ENCODE measurements at regions not wholly inside any gene's neighbourhood (a gene's known extent, or its start where the extent isn't known, plus 50 kb on each side); places are given as distances from the start of the nearest gene placed in this dataset.

GRCh38 chr4:26264109-26264508, 56.7 kb upstream of the RBPJ start:
- TF ChIP-seq CSDC2 (CRISPR knock-in tag; IDR thresholded peaks at IDR 0.05) (no peak), PPARA (CRISPR knock-in tag; IDR thresholded peaks at IDR 0.05; ENCODE audit: borderline replicate concordance) (no peak)
